ENCODE measurements at regions not wholly inside any gene's neighbourhood (a gene's known extent, or its start where the extent isn't known, plus 50 kb on each side); places are given as distances from the start of the nearest gene placed in this dataset.

GRCh38 chr5:98524773-98525172, 248.7 kb upstream of the RGMB start:
- TF ChIP-seq, protein P1, sequence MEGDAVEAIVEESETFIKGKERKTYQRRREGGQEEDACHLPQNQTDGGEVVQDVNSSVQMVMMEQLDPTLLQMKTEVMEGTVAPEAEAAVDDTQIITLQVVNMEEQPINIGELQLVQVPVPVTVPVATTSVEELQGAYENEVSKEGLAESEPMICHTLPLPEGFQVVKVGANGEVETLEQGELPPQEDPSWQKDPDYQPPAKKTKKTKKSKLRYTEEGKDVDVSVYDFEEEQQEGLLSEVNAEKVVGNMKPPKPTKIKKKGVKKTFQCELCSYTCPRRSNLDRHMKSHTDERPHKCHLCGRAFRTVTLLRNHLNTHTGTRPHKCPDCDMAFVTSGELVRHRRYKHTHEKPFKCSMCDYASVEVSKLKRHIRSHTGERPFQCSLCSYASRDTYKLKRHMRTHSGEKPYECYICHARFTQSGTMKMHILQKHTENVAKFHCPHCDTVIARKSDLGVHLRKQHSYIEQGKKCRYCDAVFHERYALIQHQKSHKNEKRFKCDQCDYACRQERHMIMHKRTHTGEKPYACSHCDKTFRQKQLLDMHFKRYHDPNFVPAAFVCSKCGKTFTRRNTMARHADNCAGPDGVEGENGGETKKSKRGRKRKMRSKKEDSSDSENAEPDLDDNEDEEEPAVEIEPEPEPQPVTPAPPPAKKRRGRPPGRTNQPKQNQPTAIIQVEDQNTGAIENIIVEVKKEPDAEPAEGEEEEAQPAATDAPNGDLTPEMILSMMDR (IDR thresholded peaks at IDR 0.05 in 4 of 5, conservative IDR thresholded peaks at IDR 0.05 in 1 of 5), result no peak
- no peak for TF ChIP-seq POLR2A (IDR thresholded peaks at IDR 0.05)

Measured in gastrocnemius medialis (tissue), 4 donors.